Ishikawa (cell line): ENCODE measurements at regions not wholly inside any gene's neighbourhood (a gene's known extent, or its start where the extent isn't known, plus 50 kb on each side); places are given as distances from the start of the nearest gene placed in this dataset.

Experiments used
- CEBPB ChIP-seq: IDR thresholded peaks from 2 replicates; pipeline ENCODE4 v1.6.1; 2012
- CREB1 ChIP-seq: IDR thresholded peaks from 2 replicates; pipeline ENCODE4 v1.6.1; 2012; ENCODE audit warnings: low read depth
- EGR1 ChIP-seq: IDR thresholded peaks from 2 replicates; pipeline ENCODE4 v1.6.1; 2012
- EP300 ChIP-seq: IDR thresholded peaks from 2 replicates; pipeline ENCODE4 v1.6.1; 2012; ENCODE audit warnings: borderline replicate concordance
- FOXM1 ChIP-seq: IDR thresholded peaks from 2 replicates; pipeline ENCODE4 v1.6.1; 2012; ENCODE audit warnings: low read depth, borderline replicate concordance
- NFIC ChIP-seq: IDR thresholded peaks from 2 replicates; pipeline ENCODE4 v1.6.1; 2012
- RAD21 ChIP-seq: IDR thresholded peaks from 2 replicates; pipeline ENCODE4 v1.6.1; 2012; ENCODE audit warnings: low read depth
- TAF1 ChIP-seq: IDR thresholded peaks from 2 replicates; pipeline ENCODE4 v1.6.1; 2012; ENCODE audit warnings: low read depth, mild to moderate bottlenecking
- TCF12 ChIP-seq: IDR thresholded peaks from 2 replicates; pipeline ENCODE4 v1.6.1; 2012; ENCODE audit warnings: low read depth
- TEAD4 ChIP-seq: IDR thresholded peaks from 2 replicates; pipeline ENCODE4 v1.6.1; 2012
- YY1 ChIP-seq: IDR thresholded peaks from 2 replicates; pipeline ENCODE4 v1.6.1; 2012; ENCODE audit warnings: low read depth
- ZBTB7A ChIP-seq: IDR thresholded peaks from 2 replicates; pipeline ENCODE4 v1.6.1; 2012; ENCODE audit warnings: low read depth
- TF ChIP-seq, protein P1 (sequence below): IDR thresholded peaks from 2 replicates; pipeline ENCODE4 v1.6.1; 2012
- TF ChIP-seq, protein P2 (sequence below): IDR thresholded peaks from 2 replicates; pipeline ENCODE4 v1.6.1; 2012
- TF ChIP-seq, protein P3 (sequence below): IDR thresholded peaks from 2 replicates; pipeline ENCODE4 v1.6.1; 2012; ENCODE audit warnings: low read depth, mild to moderate bottlenecking

DNA sequence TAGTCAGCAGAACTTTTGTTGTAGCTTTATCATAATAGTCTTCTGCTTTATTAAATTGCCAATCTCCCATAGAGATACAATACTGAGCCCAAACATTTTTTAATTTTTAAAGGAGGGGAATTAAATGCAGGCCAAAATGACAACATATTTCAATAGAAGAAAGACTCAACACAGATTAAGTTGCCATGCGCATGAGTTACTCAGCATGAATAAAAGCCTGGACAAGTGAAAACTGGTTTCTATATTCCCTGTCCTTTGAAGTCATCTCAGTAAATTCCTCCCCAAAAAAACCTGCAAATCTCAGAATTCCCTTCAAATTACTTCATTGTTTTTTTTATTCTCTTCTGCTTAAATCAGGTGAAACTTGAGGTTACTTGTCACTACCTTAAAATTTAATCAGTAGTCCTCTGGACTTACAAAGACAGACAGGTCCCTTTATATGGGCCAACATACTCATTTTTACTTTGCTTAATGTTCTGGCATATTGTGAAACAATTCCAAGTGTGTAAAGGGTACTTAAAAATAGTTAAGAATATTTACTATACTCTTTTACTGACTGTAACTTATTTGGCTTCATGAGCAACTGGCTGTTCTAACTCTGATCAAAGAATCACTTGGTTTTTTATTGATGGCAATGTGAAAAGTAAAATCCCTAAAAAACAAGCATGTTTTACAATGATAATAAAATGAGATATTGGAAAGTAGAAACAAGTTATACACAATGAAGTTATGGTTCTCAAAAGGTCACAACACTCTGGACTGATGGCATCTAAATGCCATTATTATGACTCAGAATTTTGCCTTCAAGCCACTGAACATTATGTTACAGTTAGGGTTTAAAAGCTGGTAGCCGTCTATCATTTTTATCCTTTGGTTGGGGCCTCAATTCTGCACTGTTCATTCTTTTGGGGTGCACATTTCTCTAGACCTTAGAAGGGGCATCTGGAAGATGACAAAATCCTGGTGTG, 49.9 kb upstream of the COL21A1 start:
- no peak for TF ChIP-seq TAF1
- no peak for TF ChIP-seq EP300
- TF ChIP-seq, protein P1, sequence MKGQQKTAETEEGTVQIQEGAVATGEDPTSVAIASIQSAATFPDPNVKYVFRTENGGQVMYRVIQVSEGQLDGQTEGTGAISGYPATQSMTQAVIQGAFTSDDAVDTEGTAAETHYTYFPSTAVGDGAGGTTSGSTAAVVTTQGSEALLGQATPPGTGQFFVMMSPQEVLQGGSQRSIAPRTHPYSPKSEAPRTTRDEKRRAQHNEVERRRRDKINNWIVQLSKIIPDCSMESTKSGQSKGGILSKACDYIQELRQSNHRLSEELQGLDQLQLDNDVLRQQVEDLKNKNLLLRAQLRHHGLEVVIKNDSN, result no peak
- no peak for TF ChIP-seq TEAD4
- TF ChIP-seq CREB1, result no peak
- TF ChIP-seq, protein P2, sequence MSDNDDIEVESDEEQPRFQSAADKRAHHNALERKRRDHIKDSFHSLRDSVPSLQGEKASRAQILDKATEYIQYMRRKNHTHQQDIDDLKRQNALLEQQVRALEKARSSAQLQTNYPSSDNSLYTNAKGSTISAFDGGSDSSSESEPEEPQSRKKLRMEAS, result no peak
- TF ChIP-seq RAD21, result no peak
- TF ChIP-seq FOXM1, result no peak
- TF ChIP-seq ZBTB7A, result no peak
- TF ChIP-seq CEBPB, result no peak
- no peak for TF ChIP-seq EGR1
- no peak for TF ChIP-seq YY1
- no peak for TF ChIP-seq TCF12
- TF ChIP-seq NFIC, result no peak
- TF ChIP-seq, protein P3, sequence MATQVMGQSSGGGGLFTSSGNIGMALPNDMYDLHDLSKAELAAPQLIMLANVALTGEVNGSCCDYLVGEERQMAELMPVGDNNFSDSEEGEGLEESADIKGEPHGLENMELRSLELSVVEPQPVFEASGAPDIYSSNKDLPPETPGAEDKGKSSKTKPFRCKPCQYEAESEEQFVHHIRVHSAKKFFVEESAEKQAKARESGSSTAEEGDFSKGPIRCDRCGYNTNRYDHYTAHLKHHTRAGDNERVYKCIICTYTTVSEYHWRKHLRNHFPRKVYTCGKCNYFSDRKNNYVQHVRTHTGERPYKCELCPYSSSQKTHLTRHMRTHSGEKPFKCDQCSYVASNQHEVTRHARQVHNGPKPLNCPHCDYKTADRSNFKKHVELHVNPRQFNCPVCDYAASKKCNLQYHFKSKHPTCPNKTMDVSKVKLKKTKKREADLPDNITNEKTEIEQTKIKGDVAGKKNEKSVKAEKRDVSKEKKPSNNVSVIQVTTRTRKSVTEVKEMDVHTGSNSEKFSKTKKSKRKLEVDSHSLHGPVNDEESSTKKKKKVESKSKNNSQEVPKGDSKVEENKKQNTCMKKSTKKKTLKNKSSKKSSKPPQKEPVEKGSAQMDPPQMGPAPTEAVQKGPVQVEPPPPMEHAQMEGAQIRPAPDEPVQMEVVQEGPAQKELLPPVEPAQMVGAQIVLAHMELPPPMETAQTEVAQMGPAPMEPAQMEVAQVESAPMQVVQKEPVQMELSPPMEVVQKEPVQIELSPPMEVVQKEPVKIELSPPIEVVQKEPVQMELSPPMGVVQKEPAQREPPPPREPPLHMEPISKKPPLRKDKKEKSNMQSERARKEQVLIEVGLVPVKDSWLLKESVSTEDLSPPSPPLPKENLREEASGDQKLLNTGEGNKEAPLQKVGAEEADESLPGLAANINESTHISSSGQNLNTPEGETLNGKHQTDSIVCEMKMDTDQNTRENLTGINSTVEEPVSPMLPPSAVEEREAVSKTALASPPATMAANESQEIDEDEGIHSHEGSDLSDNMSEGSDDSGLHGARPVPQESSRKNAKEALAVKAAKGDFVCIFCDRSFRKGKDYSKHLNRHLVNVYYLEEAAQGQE, result no peak
